HEK293 (cell line): ENCODE measurements at regions not wholly inside any gene's neighbourhood (a gene's known extent, or its start where the extent isn't known, plus 50 kb on each side); places are given as distances from the start of the nearest gene placed in this dataset.

Experiments used
- CTCF ChIP-seq: fragments of 450-650 bp; formaldehyde crosslinking; IDR thresholded peaks from 2 replicates; pipeline ENCODE4 v1.5.1; 2016; ENCODE audit warnings: missing biosample characterization, missing genetic modification characterization
- PBX3 ChIP-seq: sonication (generic); formaldehyde crosslinking; IDR thresholded peaks from 2 replicates; pipeline ENCODE4 v1.8.1; 2022; ENCODE audit warnings: mild to moderate bottlenecking, moderate library complexity, missing genetic modification reagents
- WT1 ChIP-seq: fragments of 450-650 bp; formaldehyde crosslinking; IDR thresholded peaks from 2 replicates; pipeline ENCODE4 v1.5.1; 2016; ENCODE audit warnings: missing biosample characterization, missing genetic modification characterization
- YY1 ChIP-seq: fragments of 450-650 bp; formaldehyde crosslinking; IDR thresholded peaks from 2 replicates; pipeline ENCODE4 v1.5.1; 2018; ENCODE audit warnings: missing biosample characterization, missing genetic modification characterization

- no peak for TF ChIP-seq CTCF (tag by site-specific recombination)
- TF ChIP-seq YY1 (tag by site-specific recombination) = no peak
- no peak for TF ChIP-seq WT1 (tag by site-specific recombination)
- no peak for TF ChIP-seq PBX3
Measured at GRCh38 chr16:51003850-51004566, 147.1 kb downstream of the SALL1 start.
